Activated CD4-positive, alpha-beta T cell treated with anti-CD3 and anti-CD28 coated beads, Interleukin-2, amount 50 U/mL, for 16 hours (primary cell): ENCODE measurements at regions not wholly inside any gene's neighbourhood (a gene's known extent, or its start where the extent isn't known, plus 50 kb on each side); places are given as distances from the start of the nearest gene placed in this dataset.
"Not testable (repeated sequence)": the region's sequence is repeated elsewhere in the genome, so short reads cannot be mapped to it uniquely, and the experiment has no call there.

ENCODE experiments used
- DNase-seq: peaks from one replicate; pipeline ENCODE4 v3.0.0-alpha.2; 2020

DNA sequence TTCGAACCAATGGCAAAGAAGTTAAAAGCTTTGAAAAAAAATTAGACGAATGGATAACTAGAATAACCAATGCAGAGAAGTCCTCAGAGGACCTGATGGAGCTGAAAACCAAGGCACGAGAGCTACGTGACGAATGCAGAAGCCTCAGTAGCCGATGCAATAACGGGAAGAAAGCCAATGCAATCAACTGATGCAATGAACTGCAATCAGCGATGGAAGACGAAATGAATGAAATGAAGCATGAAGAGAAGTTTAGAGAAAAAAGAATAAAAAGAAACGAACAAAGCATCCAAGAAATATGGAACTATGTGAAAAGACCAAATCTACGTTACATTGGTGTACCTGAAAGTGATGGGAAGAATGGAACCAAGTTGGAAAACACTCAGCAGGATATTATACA is 52.6 kb upstream of the MRPS30 start:
- DNase-seq: not testable (repeated sequence)

DNA sequence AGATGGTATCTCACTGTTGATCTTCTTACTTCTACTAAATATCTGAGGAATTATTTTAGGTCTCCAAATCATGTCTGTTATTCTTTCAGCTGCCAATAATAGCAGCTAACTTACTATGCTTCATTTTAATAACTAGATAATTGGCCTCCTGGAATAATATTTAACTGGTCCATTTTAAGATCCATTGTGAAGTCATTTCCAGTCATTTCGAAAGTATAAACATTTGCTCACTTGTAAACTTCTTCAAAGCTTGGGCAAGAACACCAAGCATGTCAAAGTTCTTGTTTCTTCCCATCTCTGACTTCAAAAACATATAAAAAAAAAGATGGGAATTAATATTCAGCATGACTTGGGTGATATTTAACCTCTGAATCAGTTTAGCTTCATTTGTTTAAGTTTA is 61.4 kb upstream of the MRPS30 start:
- no peak for DNase-seq

DNA sequence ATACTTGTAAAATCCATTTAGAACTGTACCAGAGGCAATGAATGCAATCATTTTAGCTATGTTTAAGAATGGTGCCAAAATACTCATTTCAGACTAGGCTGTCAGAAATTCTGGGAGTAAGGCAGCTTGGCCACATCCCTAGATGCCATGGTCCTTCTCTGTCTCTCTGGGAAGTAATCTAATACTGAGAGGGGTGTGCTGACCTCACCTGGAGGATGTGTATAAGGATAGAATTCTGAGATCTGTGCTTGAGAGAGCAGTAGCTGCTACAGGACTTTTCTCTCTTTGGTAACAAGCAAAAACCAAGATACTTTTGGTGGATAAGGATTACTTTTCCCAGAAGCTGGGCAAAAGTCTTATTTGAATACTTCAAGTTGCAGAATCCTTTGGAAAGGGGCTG is 68.1 kb upstream of the MRPS30 start:
- DNase-seq: no peak

DNA sequence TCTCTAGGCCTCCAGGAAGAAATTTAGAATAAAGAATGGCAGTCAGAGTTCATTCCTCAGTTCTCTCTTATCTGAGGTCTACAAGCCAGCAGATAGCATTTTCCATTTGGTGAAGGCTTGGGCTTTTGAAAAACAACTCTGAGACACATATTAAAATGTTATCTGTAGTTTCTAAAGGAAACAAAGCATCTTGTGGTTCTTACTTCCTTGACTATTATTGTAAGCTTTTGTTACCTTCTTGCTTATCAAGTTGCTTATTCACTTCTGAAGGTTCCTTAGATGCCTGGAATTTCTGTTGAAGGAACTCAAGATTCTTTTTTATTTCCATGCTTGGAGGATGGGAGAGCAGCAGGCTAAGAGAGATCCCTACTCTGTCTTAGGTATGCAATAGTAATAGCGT is 79.2 kb upstream of the MRPS30 start:
- no peak for DNase-seq

DNA sequence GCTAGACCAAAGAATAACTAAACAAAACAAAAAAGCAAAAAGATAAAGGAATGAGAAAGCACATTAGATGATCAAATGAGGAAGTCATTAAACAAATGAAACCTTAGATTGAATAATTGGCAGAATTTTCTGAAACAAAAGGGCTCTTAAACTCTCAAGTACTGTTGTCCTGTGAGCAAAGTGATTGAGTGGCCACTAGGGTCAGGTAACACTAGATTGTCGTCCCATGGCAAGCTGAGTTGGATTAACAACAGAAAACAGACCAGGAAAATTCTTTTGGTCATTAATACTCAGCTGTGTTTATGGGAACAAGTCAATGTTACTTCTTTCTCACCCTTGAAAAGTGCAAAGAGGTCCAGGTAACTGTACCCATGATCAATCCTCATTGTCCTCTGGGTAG is 81.6 kb upstream of the MRPS30 start:
- DNase-seq: no peak

DNA sequence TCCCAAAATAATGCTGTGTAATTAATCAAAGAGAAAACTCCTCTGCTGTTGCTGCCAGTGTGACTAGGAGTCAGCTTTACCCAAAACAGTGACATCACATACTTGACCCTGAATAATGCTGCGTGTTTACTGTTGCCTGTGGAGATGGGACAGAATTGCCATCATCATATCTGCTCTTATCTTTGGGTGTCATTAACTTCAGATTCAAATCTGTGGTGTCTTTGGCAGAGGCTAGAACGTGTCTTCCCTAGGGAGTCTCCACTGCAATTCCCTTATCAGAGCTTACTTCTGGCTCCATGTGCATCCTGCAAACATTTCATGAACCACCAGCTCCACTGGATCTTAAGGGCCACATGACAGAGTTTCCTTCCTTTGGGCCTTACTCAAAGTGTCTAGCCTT is 88.9 kb upstream of the MRPS30 start:
- no peak for DNase-seq

DNA sequence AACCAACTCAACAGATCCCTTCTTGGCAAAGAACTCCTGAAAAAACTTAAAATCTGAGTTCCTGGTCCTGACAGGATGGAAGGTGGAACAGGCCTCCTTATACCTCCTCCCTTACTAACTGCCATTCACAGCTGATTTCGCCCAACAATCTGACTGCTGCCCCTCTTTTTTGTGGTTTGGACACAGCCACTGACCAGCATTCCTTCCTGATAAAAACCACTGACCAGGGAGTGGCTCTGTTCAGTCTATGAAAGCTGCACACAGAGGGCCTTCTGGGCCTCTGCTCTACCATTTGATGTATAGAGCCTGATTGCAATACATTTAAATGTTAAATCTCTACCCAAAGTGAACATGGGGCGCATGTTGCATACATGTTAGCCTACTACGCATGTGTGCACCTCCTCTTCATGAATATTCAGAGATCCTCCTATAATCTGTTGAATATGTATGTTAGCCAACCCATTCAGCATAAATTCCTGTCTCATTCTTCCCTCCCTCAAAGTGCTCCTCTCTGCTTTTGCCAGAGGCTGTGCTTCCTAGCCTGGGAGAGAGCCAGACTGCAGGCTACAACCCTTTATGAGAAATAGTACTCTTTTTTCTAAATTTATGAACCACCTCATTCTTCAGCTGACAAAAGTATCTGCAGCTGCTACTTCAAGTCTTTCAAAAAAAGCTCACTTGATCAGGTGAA is 93.7 kb upstream of the MRPS30 start:
- DNase-seq: no peak

DNA sequence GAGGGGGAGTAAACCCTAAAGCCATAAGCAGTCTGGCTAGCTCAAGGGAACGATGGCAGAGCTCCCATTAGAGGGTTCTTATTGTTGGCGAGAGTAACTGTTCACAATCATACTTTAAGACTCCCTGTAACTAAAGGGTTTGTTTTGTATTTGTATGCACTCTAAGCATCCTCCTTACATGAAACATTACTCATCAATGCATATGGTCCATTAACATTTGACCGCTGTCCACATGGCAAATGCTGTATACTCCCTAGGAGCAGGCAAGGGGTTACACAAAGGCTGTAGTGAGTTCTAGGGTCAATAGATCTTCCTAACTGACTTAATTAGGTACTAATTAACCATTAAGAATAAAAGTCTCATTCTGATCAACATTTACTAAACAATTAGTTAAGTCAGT is 95.3 kb upstream of the MRPS30 start:
- no peak for DNase-seq

DNA sequence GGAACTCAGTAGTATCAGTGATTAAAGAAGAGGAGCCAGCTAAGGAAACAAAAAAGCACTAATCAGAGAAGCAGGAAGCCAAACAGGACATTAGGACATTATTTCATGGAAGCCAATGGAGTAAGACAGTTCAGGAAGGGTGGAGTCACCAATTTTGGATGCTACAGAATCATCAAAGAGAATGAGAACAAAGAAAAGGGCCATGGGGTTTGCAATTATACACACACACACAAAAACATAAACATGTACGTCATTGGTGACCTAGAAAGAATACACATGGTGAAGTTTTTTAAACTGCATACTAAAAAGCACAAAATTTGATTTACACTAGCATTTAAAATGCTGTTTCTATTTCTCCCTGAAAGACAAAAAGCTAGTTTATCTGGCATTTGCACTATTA is 96.8 kb upstream of the MRPS30 start:
- DNase-seq: no peak

DNA sequence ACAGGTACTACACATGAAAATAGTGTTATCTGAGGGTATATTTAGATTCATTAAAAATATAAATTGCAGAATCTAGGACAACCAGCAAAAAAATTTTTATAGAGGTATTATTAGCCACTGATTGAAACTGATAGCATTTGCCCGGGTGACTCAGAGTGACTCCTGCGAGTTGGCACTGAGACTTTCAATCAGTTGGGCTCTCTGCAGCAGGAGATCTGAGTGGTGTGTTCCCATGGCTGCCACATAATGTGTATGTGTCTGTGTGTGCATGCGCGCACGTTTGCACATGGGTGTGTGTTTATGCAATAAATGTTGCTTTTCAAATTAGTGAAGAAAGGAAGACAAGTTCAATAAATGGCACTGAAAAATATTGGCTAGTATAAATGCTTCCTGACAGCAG is 100.1 kb upstream of the MRPS30 start:
- DNase-seq: no peak

DNA sequence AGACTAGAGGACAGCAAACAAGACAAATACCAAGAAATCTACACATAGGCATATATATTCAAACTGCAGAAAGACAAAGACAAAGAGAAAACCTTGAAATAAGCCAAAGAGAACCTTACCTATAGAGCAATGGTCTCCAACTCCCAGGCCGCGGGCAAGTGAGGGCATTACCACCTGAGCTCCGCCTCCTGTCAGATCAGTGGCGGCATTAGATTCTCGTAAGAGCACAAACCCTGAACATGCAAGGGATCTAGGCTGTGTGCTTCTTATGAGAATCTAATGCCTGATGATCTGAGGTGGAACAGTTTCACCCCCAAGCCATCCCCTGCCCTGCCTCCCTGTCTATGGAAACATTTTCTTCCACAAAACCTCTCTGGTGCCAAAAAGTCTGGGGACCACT is 101.0 kb upstream of the MRPS30 start:
- DNase-seq: no peak

DNA sequence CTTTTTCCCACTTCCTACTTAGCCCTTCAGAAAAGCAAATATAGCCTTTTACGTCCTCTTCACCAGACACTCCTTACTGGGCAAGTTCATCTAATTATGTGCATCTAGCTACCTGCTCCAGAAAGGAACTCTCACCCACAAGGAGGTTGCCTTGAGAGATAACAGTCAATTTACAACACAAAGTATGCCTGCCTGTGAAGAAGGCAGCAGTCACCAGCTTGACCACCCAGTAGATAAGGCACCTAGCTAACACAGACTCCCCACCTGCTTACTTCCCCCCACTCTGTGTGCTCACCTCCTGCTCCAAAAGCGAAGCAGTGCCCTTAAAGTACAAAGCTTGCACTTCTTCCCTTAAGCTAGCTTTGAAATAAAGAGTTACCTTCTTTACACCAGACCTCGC is 111.7 kb upstream of the MRPS30 start:
- DNase-seq: no peak

DNA sequence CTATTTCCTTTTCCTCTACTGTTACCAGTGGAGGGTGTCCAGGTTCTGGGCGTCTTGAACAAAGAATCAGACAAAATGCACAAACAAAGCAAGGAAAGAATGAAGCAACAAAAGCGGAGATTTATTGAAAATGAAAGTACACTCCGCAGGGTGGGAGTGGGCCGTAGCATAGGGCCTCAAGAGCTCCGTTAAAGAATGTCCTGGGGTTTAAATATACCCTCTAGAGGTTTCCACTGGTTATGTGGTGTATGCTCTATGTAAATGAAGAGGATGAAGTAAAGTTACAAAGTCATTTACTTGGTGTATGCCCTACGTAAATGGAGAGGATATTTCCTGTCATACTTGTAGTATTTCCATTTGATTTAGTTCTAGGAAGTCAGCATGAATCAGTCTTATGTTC is 113.5 kb upstream of the MRPS30 start:
- no peak for DNase-seq

DNA sequence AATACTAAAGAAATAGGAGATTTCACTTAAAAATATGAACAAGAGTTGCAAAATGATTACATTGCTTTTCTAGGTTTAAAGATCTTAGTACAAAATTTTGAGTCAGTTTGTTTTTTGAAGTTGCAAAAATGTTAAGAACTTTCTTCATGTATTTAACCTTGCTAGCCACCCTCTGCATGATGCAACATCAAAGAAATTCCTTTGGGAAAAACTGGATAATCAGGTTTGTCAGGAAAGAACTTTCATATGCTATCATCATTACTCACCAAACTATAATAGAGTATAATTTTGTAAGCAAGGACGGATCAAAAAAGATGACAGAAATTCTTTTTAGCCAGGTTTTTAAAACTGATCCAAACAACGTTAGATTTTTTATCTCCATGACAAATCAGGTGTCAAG is 116.9 kb upstream of the MRPS30 start:
- no peak for DNase-seq

DNA sequence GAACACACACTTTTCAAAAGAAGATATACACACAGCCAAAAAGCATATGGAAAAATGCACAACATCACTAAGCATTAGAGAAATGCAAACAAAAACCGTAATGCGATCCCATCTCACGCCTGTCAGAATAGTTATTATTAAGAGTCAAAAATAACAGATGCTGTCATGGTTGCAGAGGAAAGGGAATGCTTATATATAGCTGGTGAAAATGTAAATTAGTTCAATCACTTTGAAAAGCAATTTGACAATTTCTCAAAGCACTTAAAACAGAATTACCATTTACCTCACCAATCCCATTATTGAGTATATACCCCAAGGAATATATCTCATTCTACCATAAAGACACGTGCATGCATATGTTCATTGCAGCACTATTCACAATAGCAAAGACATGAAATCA is 126.8 kb upstream of the MRPS30 start:
- no peak for DNase-seq

DNA sequence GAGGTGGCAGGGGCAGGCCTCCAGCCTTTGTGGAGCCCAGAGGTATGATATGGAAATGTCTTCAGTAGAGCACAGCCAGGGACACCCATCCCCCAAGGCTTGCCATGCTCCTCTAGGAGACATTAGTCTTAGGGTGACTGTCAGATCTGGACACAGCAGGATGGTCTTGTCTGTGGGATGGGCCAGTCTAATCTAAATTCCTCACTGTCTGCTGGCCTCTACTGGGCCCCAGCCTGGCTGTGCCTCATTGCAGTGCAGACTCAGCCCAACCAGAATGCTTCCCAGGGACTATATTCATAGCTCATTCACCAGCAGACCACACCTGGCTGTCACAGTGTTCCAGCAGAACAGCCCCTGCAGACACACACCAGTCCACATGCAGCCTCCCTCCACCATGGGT is 129.5 kb upstream of the MRPS30 start:
- DNase-seq: no peak

DNA sequence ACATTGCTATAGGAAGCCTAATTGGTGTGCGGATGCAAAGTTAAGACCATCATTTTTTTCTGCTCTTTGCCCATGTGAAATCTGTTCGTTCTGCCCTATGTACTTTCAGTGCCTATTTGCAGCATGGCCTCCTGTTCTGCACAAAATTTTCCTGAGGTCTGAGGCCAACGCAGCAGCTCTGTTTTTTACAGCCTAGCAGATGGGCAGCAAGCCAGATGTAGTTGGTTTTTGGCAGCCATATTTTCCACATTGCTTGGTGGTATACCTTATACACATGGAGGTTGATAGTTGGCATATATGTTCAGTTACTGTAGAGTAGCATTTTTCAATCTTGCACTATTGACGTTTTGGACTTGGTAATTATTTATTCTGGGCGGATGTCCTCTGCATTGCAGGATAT is 133.5 kb upstream of the MRPS30 start:
- no peak for DNase-seq

DNA sequence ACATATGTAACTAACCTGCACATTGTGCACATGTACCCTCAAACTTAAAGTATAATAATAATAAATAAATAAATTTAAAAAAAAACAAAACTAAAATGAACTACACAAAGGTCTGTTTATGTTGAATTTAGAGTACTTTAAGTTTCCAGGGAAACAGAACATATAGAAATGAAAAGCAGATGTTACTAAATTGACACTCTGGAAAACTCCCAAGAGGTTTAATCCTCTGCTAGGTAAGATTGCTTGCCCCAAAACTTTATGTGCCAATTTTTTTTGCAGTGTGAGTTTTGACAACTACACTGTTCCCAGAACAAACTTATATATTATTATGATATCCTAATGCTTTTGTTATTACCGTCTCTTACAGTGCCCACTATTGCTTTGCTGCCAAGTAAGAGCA is 134.3 kb upstream of the MRPS30 start:
- no peak for DNase-seq

DNA sequence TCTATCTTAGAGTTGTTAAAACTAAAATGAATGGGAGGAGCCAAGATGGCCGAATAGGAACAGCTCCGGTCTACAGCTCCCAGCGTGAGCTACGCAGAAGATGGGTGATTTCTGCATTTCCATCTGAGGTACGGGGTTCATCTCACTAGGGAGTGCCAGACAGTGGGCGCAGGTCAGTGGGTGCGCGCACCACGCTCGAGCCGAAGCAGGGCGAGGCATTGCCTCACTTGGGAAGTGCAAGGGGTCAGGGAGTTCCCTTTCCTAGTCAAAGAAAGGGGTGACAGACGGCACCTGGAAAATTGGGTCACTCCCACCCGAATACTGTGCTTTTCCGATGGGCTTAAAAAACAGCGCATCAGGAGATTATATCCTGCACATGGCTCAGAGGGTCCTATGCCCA is 140.3 kb upstream of the MRPS30 start:
- not testable (repeated sequence) for DNase-seq

DNA sequence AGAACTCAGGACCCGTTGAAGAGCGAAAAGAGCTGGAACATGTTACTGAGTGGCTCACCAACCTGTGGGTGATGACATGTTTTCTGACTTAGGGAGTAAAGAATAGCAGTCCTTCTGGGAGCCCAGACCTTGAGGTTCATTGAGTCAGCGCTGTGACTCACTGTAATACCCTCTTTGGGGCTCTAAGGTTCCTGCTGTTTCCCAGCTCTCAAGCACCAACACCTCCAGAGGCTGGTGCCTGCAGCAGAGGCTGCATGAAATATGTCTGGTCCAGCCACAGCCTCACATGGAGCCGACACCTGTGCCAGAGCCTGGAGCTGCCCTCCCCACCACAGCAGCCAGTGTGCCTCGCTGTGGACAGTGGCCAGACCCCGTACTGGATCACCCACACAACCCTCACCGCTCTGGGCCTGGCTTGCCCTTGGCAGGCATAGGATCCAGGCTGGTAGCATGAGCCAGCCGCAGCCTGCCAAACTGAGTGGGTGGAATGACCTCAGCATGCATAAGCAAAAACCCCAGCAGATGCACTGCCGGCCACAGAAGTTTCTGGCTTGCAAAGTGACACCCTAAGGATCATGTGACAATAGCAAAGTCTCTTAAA is 143.5 kb upstream of the MRPS30 start:
- DNase-seq: no peak

DNA sequence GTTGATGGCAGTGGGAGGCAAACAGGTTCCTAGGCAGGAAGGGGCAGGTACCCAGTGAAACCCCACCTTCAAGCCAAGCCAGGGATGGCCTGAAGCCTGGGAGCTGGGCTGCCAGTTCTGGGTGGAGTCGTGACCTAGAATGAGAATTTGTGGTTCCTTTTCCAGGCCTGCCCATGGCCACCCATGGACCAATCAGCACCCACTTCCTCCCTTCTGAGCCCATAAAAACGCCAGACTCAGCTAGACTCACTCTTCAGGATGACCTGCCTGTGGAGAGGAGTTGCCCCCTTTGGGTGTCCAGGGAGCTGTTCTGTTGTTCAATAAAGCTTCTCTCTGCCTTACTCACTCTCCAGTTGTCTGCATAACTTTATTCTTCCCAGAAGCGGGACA is 144.0 kb upstream of the MRPS30 start:
- DNase-seq: no peak

DNA sequence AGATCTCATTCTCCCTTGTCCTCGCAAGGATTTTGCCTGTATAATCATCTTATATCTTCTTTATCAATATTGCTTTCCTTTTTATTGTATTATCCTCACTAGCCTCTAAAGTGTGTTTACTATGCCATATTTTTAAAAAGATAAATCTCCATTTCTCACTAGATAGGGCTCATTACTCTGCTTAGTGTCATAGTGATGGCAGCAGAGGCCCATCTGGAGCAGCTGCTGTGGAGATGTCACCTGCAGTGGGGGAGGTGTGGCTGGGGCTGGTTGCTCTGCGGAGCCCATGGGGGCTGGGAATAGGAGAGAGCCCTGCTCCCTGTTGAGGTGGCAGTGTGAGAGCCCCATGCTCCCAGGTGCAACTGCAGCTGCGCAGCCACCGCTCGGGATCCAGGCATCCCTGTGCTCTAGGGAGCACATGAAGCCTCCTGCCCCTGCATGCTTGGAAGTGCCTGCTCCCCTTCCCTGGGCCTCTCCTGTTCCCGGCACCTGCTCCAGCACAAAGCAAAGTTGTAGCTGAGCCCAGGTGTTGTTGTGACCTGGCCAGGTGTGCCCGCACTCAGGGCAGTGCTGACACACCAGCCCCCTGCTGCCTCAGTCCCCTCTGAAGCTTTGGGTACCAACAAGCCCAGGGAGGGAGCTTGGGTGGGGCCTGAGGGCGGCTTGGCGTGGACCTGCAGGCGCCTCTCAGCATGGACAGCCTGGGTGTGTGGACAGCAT is 144.6 kb upstream of the MRPS30 start:
- no peak for DNase-seq

DNA sequence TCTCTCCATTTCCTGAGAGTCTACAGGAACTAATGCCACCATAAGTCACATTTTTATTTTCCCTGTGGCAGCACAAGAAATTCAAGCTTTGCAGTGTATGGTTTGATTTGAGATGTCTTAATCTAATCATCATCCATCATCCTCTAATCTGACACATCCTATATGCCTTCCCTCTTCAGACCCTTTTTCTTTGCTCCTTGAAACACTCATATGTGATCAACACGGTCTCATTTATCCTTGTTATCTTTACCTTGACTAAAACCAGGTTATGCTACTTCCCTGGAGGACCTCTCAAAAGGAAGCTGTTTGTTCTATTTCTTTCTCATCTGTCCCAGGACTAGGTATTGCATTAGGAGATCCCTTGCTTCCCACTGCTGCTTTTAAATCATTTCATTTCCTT is 146.9 kb upstream of the MRPS30 start:
- no peak for DNase-seq

DNA sequence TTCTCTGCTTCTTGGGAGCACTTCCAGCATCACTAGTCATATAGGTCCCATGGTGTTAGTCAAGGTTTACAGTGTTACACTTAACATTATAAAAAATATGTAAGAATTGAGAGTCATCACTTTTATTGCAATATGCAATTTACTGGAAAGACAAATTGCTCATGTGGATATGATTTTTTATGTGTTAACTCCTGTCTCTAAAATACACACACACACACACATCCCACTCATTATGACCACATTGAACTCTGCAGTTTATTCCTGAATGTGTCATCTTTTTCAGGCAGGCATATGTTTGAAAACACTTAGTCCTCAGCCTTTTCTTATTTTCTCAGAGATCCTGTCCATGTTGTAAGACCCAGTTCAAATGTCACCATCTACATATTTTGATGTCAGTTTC is 148.5 kb upstream of the MRPS30 start:
- DNase-seq: no peak

DNA sequence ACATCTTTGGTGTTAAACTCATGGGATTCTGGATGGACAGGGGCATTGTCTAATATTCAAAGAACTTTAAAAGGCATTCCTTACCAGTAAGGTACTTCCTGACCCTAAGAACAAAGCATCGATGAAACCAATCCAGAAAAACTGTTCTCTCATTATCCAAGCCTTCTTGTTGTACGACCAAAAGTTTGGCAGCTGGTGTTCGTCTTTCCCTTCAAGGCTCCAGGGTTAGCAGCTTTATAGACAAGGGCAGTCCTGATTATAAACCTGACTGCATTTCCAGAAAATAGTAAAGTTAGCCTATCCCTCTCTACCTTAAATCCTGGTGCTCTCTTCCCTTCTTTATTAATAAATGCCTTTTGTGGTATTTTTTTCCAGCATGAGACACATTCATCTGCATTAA is 149.4 kb upstream of the MRPS30 start:
- no peak for DNase-seq
